Natural killer cell (primary cell): ENCODE measurements at regions not wholly inside any gene's neighbourhood (a gene's known extent, or its start where the extent isn't known, plus 50 kb on each side); places are given as distances from the start of the nearest gene placed in this dataset.
"Not testable (repeated sequence)": the region's sequence is repeated elsewhere in the genome, so short reads cannot be mapped to it uniquely, and the experiment has no call there.

ENCODE experiments used
- ATAC-seq, 3 donors: fragments of 150-1000 bp in 2 of 3; fragments of 200-7000 bp in 1 of 3; cut with Tn5 transposase; 1 replicate in 1 of 3; 2 replicates in 2 of 3; pipeline ENCODE4 v1.10.0; 2021; ENCODE audit warnings: mild to moderate bottlenecking in 2 of 3, moderate library complexity in 2 of 3
- DNase-seq, 2 donors: peaks; one replicate each; pipeline versions ENCODE4 v3.0.0 to v3.0.0-alpha.2; 2013 to 2021; ENCODE audit warnings: mixed read lengths in 1 of 2
- H3K27ac ChIP-seq: one replicate; pipeline ENCODE4 v1.5.1; 2013; ENCODE audit warnings: mild to moderate bottlenecking, low read length
- H3K27me3 ChIP-seq: one replicate; pipeline ENCODE4 v1.6.1; 2013; ENCODE audit warnings: low read length; ENCODE audit not compliant: control insufficient read depth, insufficient read depth
- H3K36me3 ChIP-seq: one replicate; pipeline ENCODE4 v1.6.1; 2013; ENCODE audit warnings: low read length; ENCODE audit not compliant: control insufficient read depth, insufficient read depth
- H3K4me1 ChIP-seq: one replicate; pipeline ENCODE4 v1.6.1; 2013; ENCODE audit warnings: low read length; ENCODE audit not compliant: control insufficient read depth, insufficient read depth
- H3K4me3 ChIP-seq: one replicate; pipeline ENCODE4 v1.5.1; 2013; ENCODE audit warnings: low read length
- H3K9me3 ChIP-seq: one replicate; pipeline ENCODE4 v1.6.1; 2013; ENCODE audit warnings: low read length; ENCODE audit not compliant: control insufficient read depth, insufficient read depth
- H3K27ac Mint-ChIP-seq, 2 donors: one replicate each; pipeline ENCODE4 v1.8.0; 2022; ENCODE audit warnings: mild to moderate bottlenecking in 2 of 2, mixed read lengths in 2 of 2, moderate library complexity in 1 of 2
- H3K27me3 Mint-ChIP-seq, 2 donors: one replicate each; pipeline ENCODE4 v1.8.0; 2022; ENCODE audit warnings: low read depth in 2 of 2, mixed read lengths in 2 of 2
- H3K36me3 Mint-ChIP-seq: one replicate; pipeline ENCODE4 v1.8.0; 2022; ENCODE audit warnings: mixed read lengths
- H3K4me1 Mint-ChIP-seq, 2 donors: one replicate each; pipeline ENCODE4 v1.8.0; 2022; ENCODE audit warnings: mixed read lengths in 2 of 2
- H3K4me3 Mint-ChIP-seq: one replicate; pipeline ENCODE4 v1.8.0; 2022; ENCODE audit warnings: mild to moderate bottlenecking, moderate library complexity, mixed read lengths
- H3K9me3 Mint-ChIP-seq, 2 donors: one replicate each; pipeline ENCODE4 v1.8.0; 2022; ENCODE audit warnings: mixed read lengths in 2 of 2
- CTCF ChIP-seq: fragments of 200-600 bp; IDR thresholded peaks from one replicate; pipeline ENCODE4 v1.8.0; 2022; ENCODE audit warnings: antibody characterized with exemption
- WGBS: methylation state at CpG from one replicate; pipeline ENCODE4 v1.1.7; 2013; ENCODE audit warnings: missing lambda C conversion rate; ENCODE audit not compliant: insufficient coverage; 5-methylcytosine and 5-hydroxymethylcytosine counted together
- intact Hi-C: fragments of 100-400 bp; cut with micrococcal nuclease; formaldehyde crosslinking; loops from one replicate; pipeline ENCODE4 v1.14.2; 2022

DNA sequence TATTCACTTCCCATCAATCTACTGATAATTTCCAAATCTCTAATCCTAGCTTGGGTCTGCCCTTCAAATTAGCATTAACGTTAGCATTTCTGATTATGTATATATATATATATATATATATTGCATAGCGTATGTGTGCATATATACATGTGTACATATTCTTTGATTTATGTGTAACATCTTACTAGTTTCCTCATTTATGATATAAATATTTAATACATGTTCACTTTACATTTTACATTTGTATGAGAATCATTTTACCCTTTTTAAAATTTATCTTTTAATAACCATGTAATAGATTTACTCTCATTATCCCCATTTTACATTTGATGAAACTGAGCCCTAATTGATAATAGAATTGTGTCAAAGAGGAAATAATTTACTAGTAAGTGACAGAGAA is 164.7 kb downstream of the ZNF648 start:
- Histone ChIP-seq H3K4me1 (no peaks in the 10 kb centered on the region), H3K27ac (no peak overlapping the region), H3K27me3 (no peaks in the 10 kb centered on the region), H3K4me3 (no peak overlapping the region), H3K36me3 (no peaks in the 10 kb centered on the region), H3K9me3 (no peaks in the 10 kb centered on the region)
- Mint-ChIP-seq H3K27me3 (no peaks in the 10 kb centered on the region), H3K9me3 (peaks cover 0 to 5% of the 10 kb centered on the region in 2 donors), H3K4me1 (no peaks in the 10 kb centered on the region), H3K27ac (no peak overlapping the region), H3K36me3 (no peaks in the 10 kb centered on the region), H3K4me3 (no peak overlapping the region)
- ATAC-seq (no peak), DNase-seq (no peak)
- intact Hi-C loops, result no loop called here
- no peak for TF ChIP-seq CTCF
- WGBS, result no CpG with 5 or more reads among the region's 2 CpGs

GRCh38 chr1:181894439-181894859 is 167.1 kb downstream of the ZNF648 start:
- no peak overlapping the region for H3K4me3 Mint-ChIP-seq
- H3K4me1 ChIP-seq, result no peaks in the 10 kb centered on the region
- H3K9me3 Mint-ChIP-seq, result peaks cover 2 to 8% of the 10 kb centered on the region in 2 donors
- no peaks in the 10 kb centered on the region for H3K36me3 Mint-ChIP-seq
- H3K27me3 Mint-ChIP-seq, result no peaks in the 10 kb centered on the region
- no peak for TF ChIP-seq CTCF
- H3K9me3 ChIP-seq, result no peaks in the 10 kb centered on the region
- no peak overlapping the region for H3K27ac ChIP-seq
- H3K36me3 ChIP-seq, result no peaks in the 10 kb centered on the region
- no peak for DNase-seq
- no peaks in the 10 kb centered on the region for H3K27me3 ChIP-seq
- ATAC-seq, result no peak
- no peak overlapping the region for H3K4me3 ChIP-seq
- no peak overlapping the region for H3K27ac Mint-ChIP-seq
- no peaks in the 10 kb centered on the region for H3K4me1 Mint-ChIP-seq
- intact Hi-C loops, result no loop called here
- WGBS, result 69% methylated on average over 3 of the region's 5 CpGs

GRCh38 chr1:181893937-181894336 is 167.6 kb downstream of the ZNF648 start:
- ATAC-seq, result no peak
- Mint-ChIP-seq H3K27me3 (no peaks in the 10 kb centered on the region), H3K4me1 (no peaks in the 10 kb centered on the region), H3K9me3 (peaks cover 2 to 8% of the 10 kb centered on the region in 2 donors), H3K27ac (no peak overlapping the region), H3K4me3 (no peak overlapping the region), H3K36me3 (no peaks in the 10 kb centered on the region)
- TF ChIP-seq CTCF, result no peak
- 69% methylated on average over 1 of the region's 1 CpG for WGBS
- H3K4me1 ChIP-seq, result no peaks in the 10 kb centered on the region
- no peak overlapping the region for H3K27ac ChIP-seq
- intact Hi-C loops, result no loop called here
- DNase-seq, result no peak
- H3K36me3 ChIP-seq, result no peaks in the 10 kb centered on the region
- no peaks in the 10 kb centered on the region for H3K9me3 ChIP-seq
- H3K27me3 ChIP-seq, result no peaks in the 10 kb centered on the region
- H3K4me3 ChIP-seq, result no peak overlapping the region

DNA sequence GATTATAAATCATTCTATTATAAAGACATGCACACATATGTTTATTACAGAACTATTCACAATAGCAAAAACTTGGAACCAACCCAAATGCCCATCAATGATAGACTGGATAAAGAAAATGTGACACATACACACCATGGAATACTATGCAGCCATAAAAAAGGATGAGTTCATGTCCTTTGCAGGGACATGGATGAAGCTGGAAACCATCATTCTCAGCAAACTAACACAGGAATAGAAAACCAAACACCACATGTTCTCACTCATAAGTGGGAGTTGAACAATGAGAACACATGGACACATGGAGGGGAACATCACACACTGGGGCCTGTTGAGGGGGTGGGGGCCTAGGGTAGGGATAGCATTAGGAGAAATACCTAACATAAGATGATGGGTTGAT is 168.4 kb downstream of the ZNF648 start:
- H3K4me1 ChIP-seq, ATAC-seq, H3K9me3 ChIP-seq, H3K36me3 Mint-ChIP-seq, H3K4me3 ChIP-seq, H3K36me3 ChIP-seq, H3K4me1 Mint-ChIP-seq, DNase-seq, intact Hi-C loops, H3K27ac Mint-ChIP-seq, H3K27ac ChIP-seq, H3K27me3 ChIP-seq, H3K4me3 Mint-ChIP-seq, H3K9me3 Mint-ChIP-seq, H3K27me3 Mint-ChIP-seq: not testable (repeated sequence)
